ENCODE measurements at regions not wholly inside any gene's neighbourhood (a gene's known extent, or its start where the extent isn't known, plus 50 kb on each side); places are given as distances from the start of the nearest gene placed in this dataset.

GRCh38 chr10:64484811-64485330, 963.7 kb downstream of the REEP3 start:
- Histone ChIP-seq H3K9me3 (ENCODE audit: control insufficient read depth in 2 of 2, insufficient read depth in 1 of 2, low read length in 1 of 2) (no peaks in the 10 kb centered on the region), H3K4me1 (ENCODE audit: control insufficient read depth in 2 of 2, insufficient read depth in 2 of 2, low read length in 2 of 2) (no peaks in the 10 kb centered on the region), H3K36me3 (ENCODE audit: control insufficient read depth in 2 of 2, insufficient read depth in 2 of 2, low read length in 1 of 2) (no peaks in the 10 kb centered on the region), H3K27ac (ENCODE audit: low read depth in 1 of 2, low read length in 1 of 2) (no peak overlapping the region), H3K4me3 (ENCODE audit: low read length in 2 of 2) (no peak overlapping the region), H3K27me3 (ENCODE audit: control insufficient read depth in 2 of 2, insufficient read depth in 1 of 2, low read length in 1 of 2) (no peaks in the 10 kb centered on the region)
- DNase-seq (ENCODE audit: low read depth in 6 of 9, low spot score in 9 of 9) = no peak

GRCh38 chr10:64486149-64486548, 964.9 kb downstream of the REEP3 start:
- Histone ChIP-seq H3K4me1 (ENCODE audit: control insufficient read depth in 2 of 2, insufficient read depth in 2 of 2, low read length in 2 of 2) (no peaks in the 10 kb centered on the region), H3K36me3 (ENCODE audit: control insufficient read depth in 2 of 2, insufficient read depth in 2 of 2, low read length in 1 of 2) (no peaks in the 10 kb centered on the region), H3K4me3 (ENCODE audit: low read length in 2 of 2) (no peak overlapping the region), H3K27me3 (ENCODE audit: control insufficient read depth in 2 of 2, insufficient read depth in 1 of 2, low read length in 1 of 2) (no peaks in the 10 kb centered on the region), H3K9me3 (ENCODE audit: control insufficient read depth in 2 of 2, insufficient read depth in 1 of 2, low read length in 1 of 2) (no peaks in the 10 kb centered on the region), H3K27ac (ENCODE audit: low read depth in 1 of 2, low read length in 1 of 2) (no peak overlapping the region)
- 90% methylated on average over 2 of the region's 2 CpGs for WGBS
- DNase-seq (ENCODE audit: low read depth in 6 of 9, low spot score in 9 of 9) = no peak

- DNase-seq (ENCODE audit: low read depth in 6 of 9, low spot score in 9 of 9) = no peak
Measured at GRCh38 chr10:64486901-64487300, 965.7 kb downstream of the REEP3 start.

GRCh38 chr10:64494901-64495300, 973.7 kb downstream of the REEP3 start:
- Histone ChIP-seq H3K27ac (ENCODE audit: low read depth in 1 of 2, low read length in 1 of 2) (no peak overlapping the region), H3K27me3 (ENCODE audit: control insufficient read depth in 2 of 2, insufficient read depth in 1 of 2, low read length in 1 of 2) (no peaks in the 10 kb centered on the region), H3K4me1 (ENCODE audit: control insufficient read depth in 2 of 2, insufficient read depth in 2 of 2, low read length in 2 of 2) (no peaks in the 10 kb centered on the region), H3K4me3 (ENCODE audit: low read length in 2 of 2) (no peak overlapping the region), H3K36me3 (ENCODE audit: control insufficient read depth in 2 of 2, insufficient read depth in 2 of 2, low read length in 1 of 2) (no peaks in the 10 kb centered on the region), H3K9me3 (ENCODE audit: control insufficient read depth in 2 of 2, insufficient read depth in 1 of 2, low read length in 1 of 2) (no peaks in the 10 kb centered on the region)
- no peak for DNase-seq (ENCODE audit: low read depth in 6 of 9, low spot score in 9 of 9)

More at GRCh38 chr10:64486901-64487300, 965.7 kb downstream of the REEP3 start:
- no peak overlapping the region for H3K4me3 ChIP-seq (ENCODE audit: low read length in 2 of 2)
- H3K27me3 ChIP-seq (ENCODE audit: control insufficient read depth in 2 of 2, insufficient read depth in 1 of 2, low read length in 1 of 2) = no peaks in the 10 kb centered on the region
- H3K36me3 ChIP-seq (ENCODE audit: control insufficient read depth in 2 of 2, insufficient read depth in 2 of 2, low read length in 1 of 2) = no peaks in the 10 kb centered on the region
- no peaks in the 10 kb centered on the region for H3K4me1 ChIP-seq (ENCODE audit: control insufficient read depth in 2 of 2, insufficient read depth in 2 of 2, low read length in 2 of 2)
- H3K27ac ChIP-seq (ENCODE audit: low read depth in 1 of 2, low read length in 1 of 2) = no peak overlapping the region
- no peaks in the 10 kb centered on the region for H3K9me3 ChIP-seq (ENCODE audit: control insufficient read depth in 2 of 2, insufficient read depth in 1 of 2, low read length in 1 of 2)

- H3K9me3 ChIP-seq (ENCODE audit: control insufficient read depth in 2 of 2, insufficient read depth in 1 of 2, low read length in 1 of 2) = no peaks in the 10 kb centered on the region
- H3K36me3 ChIP-seq (ENCODE audit: control insufficient read depth in 2 of 2, insufficient read depth in 2 of 2, low read length in 1 of 2) = no peaks in the 10 kb centered on the region
- H3K4me1 ChIP-seq (ENCODE audit: control insufficient read depth in 2 of 2, insufficient read depth in 2 of 2, low read length in 2 of 2) = no peaks in the 10 kb centered on the region
- H3K27ac ChIP-seq (ENCODE audit: low read depth in 1 of 2, low read length in 1 of 2) = no peak overlapping the region
- no peak overlapping the region for H3K4me3 ChIP-seq (ENCODE audit: low read length in 2 of 2)
- no peak for DNase-seq (ENCODE audit: low read depth in 6 of 9, low spot score in 9 of 9)
- H3K27me3 ChIP-seq (ENCODE audit: control insufficient read depth in 2 of 2, insufficient read depth in 1 of 2, low read length in 1 of 2) = no peaks in the 10 kb centered on the region
- 96% methylated on average over 8 of the region's 8 CpGs for WGBS
Measured at GRCh38 chr10:64497306-64497705, 976.1 kb downstream of the REEP3 start.

GRCh38 chr10:64501807-64502206, 980.6 kb downstream of the REEP3 start:
- no peak overlapping the region for H3K4me3 ChIP-seq (ENCODE audit: low read length in 2 of 2)
- no peak overlapping the region for H3K27ac ChIP-seq (ENCODE audit: low read depth in 1 of 2, low read length in 1 of 2)
- DNase-seq (ENCODE audit: low read depth in 6 of 9, low spot score in 9 of 9) = no peak
- no peaks in the 10 kb centered on the region for H3K27me3 ChIP-seq (ENCODE audit: control insufficient read depth in 2 of 2, insufficient read depth in 1 of 2, low read length in 1 of 2)
- no peaks in the 10 kb centered on the region for H3K36me3 ChIP-seq (ENCODE audit: control insufficient read depth in 2 of 2, insufficient read depth in 2 of 2, low read length in 1 of 2)
- H3K4me1 ChIP-seq (ENCODE audit: control insufficient read depth in 2 of 2, insufficient read depth in 2 of 2, low read length in 2 of 2) = no peaks in the 10 kb centered on the region
- no peaks in the 10 kb centered on the region for H3K9me3 ChIP-seq (ENCODE audit: control insufficient read depth in 2 of 2, insufficient read depth in 1 of 2, low read length in 1 of 2)

- Histone ChIP-seq H3K27ac (ENCODE audit: low read depth in 1 of 2, low read length in 1 of 2) (no peak overlapping the region), H3K9me3 (ENCODE audit: control insufficient read depth in 2 of 2, insufficient read depth in 1 of 2, low read length in 1 of 2) (no peaks in the 10 kb centered on the region), H3K27me3 (ENCODE audit: control insufficient read depth in 2 of 2, insufficient read depth in 1 of 2, low read length in 1 of 2) (no peaks in the 10 kb centered on the region), H3K4me1 (ENCODE audit: control insufficient read depth in 2 of 2, insufficient read depth in 2 of 2, low read length in 2 of 2) (no peaks in the 10 kb centered on the region), H3K36me3 (ENCODE audit: control insufficient read depth in 2 of 2, insufficient read depth in 2 of 2, low read length in 1 of 2) (no peaks in the 10 kb centered on the region), H3K4me3 (ENCODE audit: low read length in 2 of 2) (no peak overlapping the region)
- no peak for DNase-seq (ENCODE audit: low read depth in 6 of 9, low spot score in 9 of 9)
- WGBS = 88% methylated on average over 2 of the region's 2 CpGs
Measured at GRCh38 chr10:64502936-64503335, 981.7 kb downstream of the REEP3 start.

- no peak overlapping the region for H3K27ac ChIP-seq (ENCODE audit: low read depth in 1 of 2, low read length in 1 of 2)
- DNase-seq (ENCODE audit: low read depth in 6 of 9, low spot score in 9 of 9) = no peak
- no peaks in the 10 kb centered on the region for H3K4me1 ChIP-seq (ENCODE audit: control insufficient read depth in 2 of 2, insufficient read depth in 2 of 2, low read length in 2 of 2)
- WGBS = 87% methylated on average over 3 of the region's 3 CpGs
- no peaks in the 10 kb centered on the region for H3K9me3 ChIP-seq (ENCODE audit: control insufficient read depth in 2 of 2, insufficient read depth in 1 of 2, low read length in 1 of 2)
- no peaks in the 10 kb centered on the region for H3K27me3 ChIP-seq (ENCODE audit: control insufficient read depth in 2 of 2, insufficient read depth in 1 of 2, low read length in 1 of 2)
- H3K4me3 ChIP-seq (ENCODE audit: low read length in 2 of 2) = no peak overlapping the region
- H3K36me3 ChIP-seq (ENCODE audit: control insufficient read depth in 2 of 2, insufficient read depth in 2 of 2, low read length in 1 of 2) = no peaks in the 10 kb centered on the region
Measured at GRCh38 chr10:64503429-64503828, 982.2 kb downstream of the REEP3 start.

- Histone ChIP-seq H3K9me3 (ENCODE audit: control insufficient read depth in 2 of 2, insufficient read depth in 1 of 2, low read length in 1 of 2) (no peaks in the 10 kb centered on the region), H3K4me3 (ENCODE audit: low read length in 2 of 2) (no peak overlapping the region), H3K36me3 (ENCODE audit: control insufficient read depth in 2 of 2, insufficient read depth in 2 of 2, low read length in 1 of 2) (no peaks in the 10 kb centered on the region), H3K27me3 (ENCODE audit: control insufficient read depth in 2 of 2, insufficient read depth in 1 of 2, low read length in 1 of 2) (no peaks in the 10 kb centered on the region), H3K27ac (ENCODE audit: low read depth in 1 of 2, low read length in 1 of 2) (no peak overlapping the region), H3K4me1 (ENCODE audit: control insufficient read depth in 2 of 2, insufficient read depth in 2 of 2, low read length in 2 of 2) (no peaks in the 10 kb centered on the region)
- WGBS = 80% methylated on average over 1 of the region's 1 CpG
- no peak for DNase-seq (ENCODE audit: low read depth in 6 of 9, low spot score in 9 of 9)
Measured at GRCh38 chr10:64505501-64505900, 984.3 kb downstream of the REEP3 start.

- H3K27ac ChIP-seq (ENCODE audit: low read depth in 1 of 2, low read length in 1 of 2) = no peak overlapping the region
- H3K9me3 ChIP-seq (ENCODE audit: control insufficient read depth in 2 of 2, insufficient read depth in 1 of 2, low read length in 1 of 2) = no peaks in the 10 kb centered on the region
- no peak overlapping the region for H3K4me3 ChIP-seq (ENCODE audit: low read length in 2 of 2)
- no peaks in the 10 kb centered on the region for H3K36me3 ChIP-seq (ENCODE audit: control insufficient read depth in 2 of 2, insufficient read depth in 2 of 2, low read length in 1 of 2)
- DNase-seq (ENCODE audit: low read depth in 6 of 9, low spot score in 9 of 9) = no peak
- no peaks in the 10 kb centered on the region for H3K4me1 ChIP-seq (ENCODE audit: control insufficient read depth in 2 of 2, insufficient read depth in 2 of 2, low read length in 2 of 2)
- H3K27me3 ChIP-seq (ENCODE audit: control insufficient read depth in 2 of 2, insufficient read depth in 1 of 2, low read length in 1 of 2) = no peaks in the 10 kb centered on the region
- WGBS = 91% methylated on average over 3 of the region's 3 CpGs
Measured at GRCh38 chr10:64506963-64507362, 985.8 kb downstream of the REEP3 start.

All from thymus (tissue), 11 donors.